ENCODE measurements at regions not wholly inside any gene's neighbourhood (a gene's known extent, or its start where the extent isn't known, plus 50 kb on each side); places are given as distances from the start of the nearest gene placed in this dataset.

GRCh38 chr6:105664931-105665330, 262.0 kb upstream of the PREP start:
- TF ChIP-seq POLR2A (IDR thresholded peaks at IDR 0.05) (no peak), CTCF (IDR thresholded peaks at IDR 0.05) (no peak)
